ENCODE measurements at regions not wholly inside any gene's neighbourhood (a gene's known extent, or its start where the extent isn't known, plus 50 kb on each side); places are given as distances from the start of the nearest gene placed in this dataset.

DNA sequence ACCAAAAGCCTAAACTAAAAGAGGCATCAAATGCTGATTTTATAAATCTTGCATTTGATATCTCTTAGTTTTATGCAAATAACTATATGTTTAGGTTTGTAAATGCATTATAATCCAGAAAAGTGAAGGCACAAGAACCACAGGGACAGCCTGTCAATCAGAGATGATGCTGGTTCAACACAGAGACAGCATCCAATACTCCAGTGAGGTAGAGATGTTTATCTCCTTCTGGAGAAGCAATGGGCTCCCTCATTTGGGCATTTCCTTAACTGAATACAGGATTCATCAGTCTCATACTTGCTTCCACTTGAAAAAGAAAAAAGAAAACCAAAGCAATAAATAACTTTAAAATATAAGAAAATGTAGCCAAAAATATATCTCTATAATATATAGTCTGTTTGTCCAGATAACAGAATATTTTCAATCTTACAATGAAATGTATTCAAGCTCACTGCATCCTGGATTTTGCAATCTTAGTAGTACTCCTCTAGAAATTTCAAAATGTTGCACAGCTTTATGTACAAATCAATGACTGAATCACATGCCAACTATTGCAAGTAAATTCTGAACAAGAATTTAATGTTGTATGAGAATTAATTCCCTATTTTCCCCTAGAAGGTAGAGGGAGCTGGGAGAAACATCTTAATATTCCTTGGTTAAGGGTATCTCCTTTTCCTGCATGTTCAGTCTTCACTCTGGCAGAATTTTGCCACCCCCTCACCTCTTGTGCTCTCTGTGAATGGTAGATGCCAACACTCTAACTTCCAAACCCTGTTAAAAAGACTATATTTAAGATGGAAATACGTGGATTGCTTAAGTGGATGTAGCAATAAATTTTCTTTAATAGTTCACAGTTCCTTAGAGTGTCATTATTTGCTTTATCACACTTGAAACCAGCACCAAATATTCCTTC is 191.1 kb upstream of the GAS1 start:
- H3K27ac ChIP-seq (ENCODE audit: low read depth, low read length): no peak overlapping the region
- TF ChIP-seq CTCF (IDR thresholded peaks at IDR 0.05; ENCODE audit: low read depth, low read length, poor library complexity, severe bottlenecking) (no peak), EZH2phosphoT487 (IDR thresholded peaks at IDR 0.05; ENCODE audit: borderline replicate concordance, low read length) (no peak)
- H4K20me1 ChIP-seq (ENCODE audit: control insufficient read depth, insufficient read depth, low read depth, low read length): no peaks in the 10 kb centered on the region
- H3K9me3 ChIP-seq (ENCODE audit: control insufficient read depth, insufficient read depth, low read length): no peaks in the 10 kb centered on the region
- no peak overlapping the region for H3K4me2 ChIP-seq (ENCODE audit: low read length)
- H3K4me1 ChIP-seq (ENCODE audit: control insufficient read depth, low read length): no peaks in the 10 kb centered on the region
- no peak overlapping the region for H3K4me3 ChIP-seq (ENCODE audit: low read length)
- no peaks in the 10 kb centered on the region for H3K79me2 ChIP-seq (ENCODE audit: control insufficient read depth, low read length)
- no peaks in the 10 kb centered on the region for H3F3A ChIP-seq (ENCODE audit: control insufficient read depth, insufficient read depth)
- no peaks in the 10 kb centered on the region for H3K9me2 ChIP-seq (replicated peaks; ENCODE audit: control insufficient read depth, low read length)
- no peaks in the 10 kb centered on the region for H3K27me3 ChIP-seq (ENCODE audit: control insufficient read depth, low read length)
- no peaks in the 10 kb centered on the region for H3K36me3 ChIP-seq (ENCODE audit: control insufficient read depth, low read length)

- H3K9me3 ChIP-seq (ENCODE audit: control insufficient read depth, insufficient read depth, low read length): no peaks in the 10 kb centered on the region
- no peaks in the 10 kb centered on the region for H3K4me1 ChIP-seq (ENCODE audit: control insufficient read depth, low read length)
- H3K36me3 ChIP-seq (ENCODE audit: control insufficient read depth, low read length): no peaks in the 10 kb centered on the region
- no peak overlapping the region for H3K4me2 ChIP-seq (ENCODE audit: low read length)
- no peaks in the 10 kb centered on the region for H3K9me2 ChIP-seq (replicated peaks; ENCODE audit: control insufficient read depth, low read length)
- H3K27me3 ChIP-seq (ENCODE audit: control insufficient read depth, low read length): no peaks in the 10 kb centered on the region
- no peaks in the 10 kb centered on the region for H3F3A ChIP-seq (ENCODE audit: control insufficient read depth, insufficient read depth)
- H3K79me2 ChIP-seq (ENCODE audit: control insufficient read depth, low read length): no peaks in the 10 kb centered on the region
- H3K27ac ChIP-seq (ENCODE audit: low read depth, low read length): no peak overlapping the region
- H3K4me3 ChIP-seq (ENCODE audit: low read length): no peak overlapping the region
- TF ChIP-seq CTCF (IDR thresholded peaks at IDR 0.05; ENCODE audit: low read depth, low read length, poor library complexity, severe bottlenecking) (no peak), EZH2phosphoT487 (IDR thresholded peaks at IDR 0.05; ENCODE audit: borderline replicate concordance, low read length) (no peak)
- H4K20me1 ChIP-seq (ENCODE audit: control insufficient read depth, insufficient read depth, low read depth, low read length): no peaks in the 10 kb centered on the region
Observed at GRCh38 chr9:87139099-87139730, 191.9 kb upstream of the GAS1 start.

DNA sequence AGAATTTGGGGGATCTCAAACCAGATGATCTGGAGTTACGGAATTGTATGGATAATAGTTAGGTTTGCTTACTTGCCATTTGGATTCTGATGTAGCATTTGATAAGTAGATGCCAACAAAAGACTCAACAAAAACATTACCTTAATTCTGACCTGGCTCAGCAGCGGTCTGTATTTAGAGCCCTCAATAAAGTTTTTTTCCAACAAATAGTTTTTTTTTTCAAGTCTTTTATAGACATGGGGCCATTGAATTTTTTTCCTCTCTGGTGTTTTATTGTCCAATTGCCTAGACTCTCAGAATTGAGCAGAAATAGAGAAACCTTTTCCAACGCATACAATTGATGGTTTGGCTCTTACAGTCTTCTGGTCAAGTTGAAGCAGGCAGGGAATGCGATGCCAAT is 192.8 kb upstream of the GAS1 start:
- Histone ChIP-seq H3F3A (ENCODE audit: control insufficient read depth, insufficient read depth) (no peaks in the 10 kb centered on the region), H3K4me1 (ENCODE audit: control insufficient read depth, low read length) (no peaks in the 10 kb centered on the region), H3K27ac (ENCODE audit: low read depth, low read length) (no peak overlapping the region), H3K9me3 (ENCODE audit: control insufficient read depth, insufficient read depth, low read length) (no peaks in the 10 kb centered on the region), H3K79me2 (ENCODE audit: control insufficient read depth, low read length) (no peaks in the 10 kb centered on the region), H3K36me3 (ENCODE audit: control insufficient read depth, low read length) (no peaks in the 10 kb centered on the region), H3K27me3 (ENCODE audit: control insufficient read depth, low read length) (no peaks in the 10 kb centered on the region), H4K20me1 (ENCODE audit: control insufficient read depth, insufficient read depth, low read depth, low read length) (no peaks in the 10 kb centered on the region), H3K4me2 (ENCODE audit: low read length) (no peak overlapping the region), H3K9me2 (replicated peaks; ENCODE audit: control insufficient read depth, low read length) (no peaks in the 10 kb centered on the region), H3K4me3 (ENCODE audit: low read length) (no peak overlapping the region)
- TF ChIP-seq CTCF (IDR thresholded peaks at IDR 0.05; ENCODE audit: low read depth, low read length, poor library complexity, severe bottlenecking) (no peak), EZH2phosphoT487 (IDR thresholded peaks at IDR 0.05; ENCODE audit: borderline replicate concordance, low read length) (no peak)

Data from DOHH2 (cell line).